HCT116 (cell line): ENCODE measurements at regions not wholly inside any gene's neighbourhood (a gene's known extent, or its start where the extent isn't known, plus 50 kb on each side); places are given as distances from the start of the nearest gene placed in this dataset.

Source experiments
- ATAC-seq: fragments of 200-7000 bp; cut with Tn5 transposase; 2 replicates; pipeline ENCODE4 v1.9.1; 2020; ENCODE audit warnings: mild to moderate bottlenecking, moderate library complexity
- BruUV-seq: library from RNA; stranded (reverse); fragments of 400-500 nt; replicated peaks from 2 replicates; lab custom pipeline; 2021; lab: Mats Ljungman, UMichigan
- CTCF ChIA-PET: fragments of 300-600 bp; sonication (Branson Sonifier 250); formaldehyde crosslinking; loops from one replicate; lab custom pipeline; 2021; ENCODE audit warnings: antibody characterized with exemption; lab: Charles Lee
- POLR2A ChIA-PET: fragments of 300-600, 350-600 bp; sonication (Branson Sonifier 250); formaldehyde crosslinking; loops from one replicate; lab custom pipeline; 2021; ENCODE audit warnings: antibody characterized with exemption; lab: Charles Lee
- RAD21 ChIA-PET, 2 experiments: fragments of 300-600 bp; sonication (Branson Sonifier 250); formaldehyde crosslinking; loops; one replicate each; lab custom pipeline; 2023; ENCODE audit warnings: low total read pairs in 2 of 2; ENCODE audit not compliant: uncharacterized antibody in 2 of 2, unreplicated experiment in 2 of 2, low non-redundant PET in 1 of 2; lab: Charles Lee
- DNase-seq: peaks from one replicate; pipeline ENCODE4 v3.0.0-alpha.2; 2010; ENCODE audit warnings: low read depth, low spot score
- H2AFZ ChIP-seq: fragments of 200-600 bp; shearing (Covaris generic), sonication (generic); 2 replicates; pipeline ENCODE4 v1.6.1; 2017; ENCODE audit warnings: low read depth, mixed run types, mixed read lengths, antibody characterized with exemption, low read length; ENCODE audit not compliant: poor library complexity, severe bottlenecking
- H3K27ac ChIP-seq: 2 replicates; pipeline ENCODE4 v1.5.1; 2012; ENCODE audit warnings: low read depth, low read length
- H3K27me3 ChIP-seq: fragments of 200-600 bp; sonication (generic); 2 replicates; pipeline ENCODE4 v1.6.1; 2016; ENCODE audit warnings: mixed run types, low read length, mixed read lengths; ENCODE audit not compliant: insufficient read depth
- H3K36me3 ChIP-seq, 2 experiments: fragments of 200-500 bp in 1 of 2; fragments of 200-600 bp in 1 of 2; sonication (Bioruptor generic) in 1 of 2; sonication (generic) in 1 of 2; 2 replicates each; pipeline versions ENCODE4 v1.5.1 to v1.6.1; 2014 to 2016; ENCODE audit warnings: low read length in 2 of 2, inconsistent platforms in 1 of 2, mixed read lengths in 1 of 2, mixed run types in 1 of 2; ENCODE audit not compliant: insufficient read depth in 2 of 2, control insufficient read depth in 1 of 2
- H3K4me1 ChIP-seq, 2 experiments: fragments of 200-600 bp in 1 of 2; sonication (generic) in 1 of 2; 2 replicates each; pipeline versions ENCODE4 v1.5.1 to v1.6.1; 2012 to 2017; ENCODE audit warnings: low read length in 2 of 2, inconsistent platforms in 1 of 2, mild to moderate bottlenecking in 1 of 2, mixed read lengths in 1 of 2, mixed run types in 1 of 2, moderate library complexity in 1 of 2; ENCODE audit not compliant: insufficient read depth in 2 of 2, control insufficient read depth in 1 of 2
- H3K4me2 ChIP-seq: fragments of 200-600 bp; sonication (generic); 2 replicates; pipeline ENCODE4 v1.6.1; 2017; ENCODE audit warnings: mixed run types, low read length, mixed read lengths
- H3K4me3 ChIP-seq, 2 experiments: fragments of 200-600 bp in 1 of 2; sonication (generic) in 1 of 2; replicated peaks in 1 of 2; 2 replicates each; pipeline ENCODE4 v1.5.1; 2011 to 2016; ENCODE audit warnings: low read length in 2 of 2, control low read depth in 1 of 2, low read depth in 1 of 2, mild to moderate bottlenecking in 1 of 2, mixed read lengths in 1 of 2, mixed run types in 1 of 2
- H3K79me2 ChIP-seq: fragments of 200-600 bp; sonication (generic); 2 replicates; pipeline ENCODE4 v1.6.1; 2017; ENCODE audit warnings: mild to moderate bottlenecking, mixed run types, low read length, moderate library complexity, mixed read lengths; ENCODE audit not compliant: insufficient read depth
- H3K9ac ChIP-seq: fragments of 200-600 bp; sonication (generic); 2 replicates; pipeline ENCODE4 v1.6.1; 2016; ENCODE audit warnings: low read length, mixed read lengths
- H3K9me2 ChIP-seq: fragments of 200-600 bp; sonication (generic), shearing (Covaris generic); 2 replicates; pipeline ENCODE4 v1.6.1; 2017; ENCODE audit warnings: mixed run types, mild to moderate bottlenecking, moderate library complexity; ENCODE audit not compliant: insufficient read depth
- H3K9me3 ChIP-seq, 2 experiments: fragments of 200-500 bp in 1 of 2; fragments of 200-600 bp in 1 of 2; sonication (Bioruptor generic) in 1 of 2; sonication (generic) in 1 of 2; 2 replicates each; pipeline ENCODE4 v1.6.1; 2014 to 2017; ENCODE audit warnings: low read length in 2 of 2, mixed read lengths in 2 of 2, inconsistent platforms in 1 of 2, low read depth in 1 of 2, mild to moderate bottlenecking in 1 of 2, mixed run types in 1 of 2, moderate library complexity in 1 of 2; ENCODE audit not compliant: control insufficient read depth in 1 of 2, insufficient read depth in 1 of 2
- H4K20me1 ChIP-seq: fragments of 200-600 bp; sonication (generic), shearing (Covaris generic); 2 replicates; pipeline ENCODE4 v1.6.1; 2017; ENCODE audit warnings: mixed run types, mild to moderate bottlenecking, moderate library complexity; ENCODE audit not compliant: insufficient read depth
- CBX3 ChIP-seq: IDR thresholded peaks from 2 replicates; pipeline ENCODE4 v1.6.1; 2012; ENCODE audit warnings: low read depth
- CEBPB ChIP-seq: IDR thresholded peaks from 2 replicates; pipeline ENCODE4 v1.6.1; 2012; ENCODE audit warnings: low read depth
- EGR1 ChIP-seq: IDR thresholded peaks from 2 replicates; pipeline ENCODE4 v1.6.1; 2012; ENCODE audit warnings: low read depth
- ELF1 ChIP-seq: IDR thresholded peaks from 2 replicates; pipeline ENCODE4 v1.6.1; 2012; ENCODE audit warnings: low read depth, borderline replicate concordance
- EZH2 ChIP-seq: fragments of 200-600 bp; sonication (generic); IDR thresholded peaks from 2 replicates; pipeline ENCODE4 v1.6.1; 2017; ENCODE audit warnings: antibody characterized with exemption, mixed run types
- EZH2phosphoT487 ChIP-seq: fragments of 200-600 bp; IDR thresholded peaks from 2 replicates; pipeline ENCODE4 v1.6.1; 2018; ENCODE audit warnings: antibody characterized with exemption, borderline replicate concordance
- FOSL1 ChIP-seq: IDR thresholded peaks from 2 replicates; pipeline ENCODE4 v1.6.1; 2012; ENCODE audit warnings: low read depth
- JUND ChIP-seq: IDR thresholded peaks from 2 replicates; pipeline ENCODE4 v1.6.1; 2012
- POLR2A ChIP-seq: IDR thresholded peaks from 2 replicates; pipeline ENCODE4 v1.7.0; 2011; ENCODE audit warnings: borderline replicate concordance; ENCODE audit not compliant: insufficient read depth, insufficient read length; ENCODE audit errors: extremely low read depth
- POLR2AphosphoS5 ChIP-seq: IDR thresholded peaks from 2 replicates; pipeline ENCODE4 v1.6.1; 2011; ENCODE audit warnings: mild to moderate bottlenecking, low read depth, low read length, moderate library complexity
- REST ChIP-seq: IDR thresholded peaks from 2 replicates; pipeline ENCODE4 v1.6.1; 2012; ENCODE audit warnings: low read depth
- SIN3A ChIP-seq: IDR thresholded peaks from 2 replicates; pipeline ENCODE4 v1.6.1; 2012; ENCODE audit warnings: low read depth
- SP1 ChIP-seq: IDR thresholded peaks from 2 replicates; pipeline ENCODE4 v1.6.1; 2012; ENCODE audit warnings: low read depth
- TCF7L2 ChIP-seq: IDR thresholded peaks from 2 replicates; pipeline ENCODE4 v1.7.0; 2011; ENCODE audit warnings: borderline replicate concordance, inconsistent platforms; ENCODE audit not compliant: insufficient read depth, insufficient read length; ENCODE audit errors: extremely low read depth
- ZFX ChIP-seq: fragments of 450-650 bp; IDR thresholded peaks from 2 replicates; pipeline ENCODE4 v1.6.1; 2017
- intact Hi-C: fragments of 100-400 bp; cut with micrococcal nuclease; formaldehyde crosslinking; loops from 2 replicates; pipeline ENCODE4 v1.10.0; 2022

- H3K4me2 ChIP-seq: no peak overlapping the region
- DNase-seq: no peak
- no peaks in the 10 kb centered on the region for H3K4me1 ChIP-seq
- H3K27me3 ChIP-seq: no peaks in the 10 kb centered on the region
- BruUV-seq: no TSS peak
- RAD21 ChIA-PET: no interaction called here
- H3K79me2 ChIP-seq: no peaks in the 10 kb centered on the region
- H3K9ac ChIP-seq: no peak overlapping the region
- TF ChIP-seq ZFX: no peak
- TF ChIP-seq EGR1: no peak
- TF ChIP-seq REST: no peak
- TF ChIP-seq POLR2AphosphoS5: no peak
- TF ChIP-seq SIN3A: no peak
- TF ChIP-seq SP1: no peak
- no peak for TF ChIP-seq CEBPB
- no peaks in the 10 kb centered on the region for H3K9me2 ChIP-seq
- H2AFZ ChIP-seq: no peak overlapping the region
- H3K4me3 ChIP-seq: no peak overlapping the region
- H3K27ac ChIP-seq: no peak overlapping the region
- peaks cover 43 to 46% of the 10 kb centered on the region in 2 experiments; a peak in 3 of 4 replicates for H3K9me3 ChIP-seq
- intact Hi-C loops: no loop called here
- no peaks in the 10 kb centered on the region for H3K36me3 ChIP-seq
- CTCF ChIA-PET: no interaction called here
- no peak for ATAC-seq
- no peaks in the 10 kb centered on the region for H4K20me1 ChIP-seq
- POLR2A ChIA-PET: no interaction called here
Measured at GRCh38 chr10:105993609-105994008, 1170.9 kb downstream of the SORCS1 start.

- POLR2A ChIA-PET: no interaction called here
- BruUV-seq: no TSS peak
- no peak for TF ChIP-seq CBX3
- TF ChIP-seq REST: no peak
- TF ChIP-seq CEBPB: no peak
- TF ChIP-seq EZH2phosphoT487: no peak
- no peak for TF ChIP-seq POLR2AphosphoS5
- TF ChIP-seq JUND: no peak
- TF ChIP-seq ZFX: no peak
- TF ChIP-seq EGR1: no peak
- no peak for TF ChIP-seq FOSL1
- no peak for TF ChIP-seq TCF7L2
- no peak for TF ChIP-seq ELF1
- no peak for TF ChIP-seq POLR2A
- TF ChIP-seq EZH2: no peak
Measured at GRCh38 chr10:105992928-105993327, 1171.6 kb downstream of the SORCS1 start.

More at GRCh38 chr10:105992928-105993327, 1171.6 kb downstream of the SORCS1 start:
- H3K27me3 ChIP-seq: no peaks in the 10 kb centered on the region
- no peaks in the 10 kb centered on the region for H3K9me2 ChIP-seq
- DNase-seq (no peak), ATAC-seq (no peak)
- no peak overlapping the region for H2AFZ ChIP-seq
- H3K4me3 ChIP-seq: no peak overlapping the region
- intact Hi-C loops: no loop called here
- peaks cover 40 to 48% of the 10 kb centered on the region in 2 experiments; a peak in 3 of 4 replicates for H3K9me3 ChIP-seq
- ChIA-PET RAD21 (no interaction called here), CTCF (no interaction called here)
- H3K36me3 ChIP-seq: no peaks in the 10 kb centered on the region
- no peaks in the 10 kb centered on the region for H4K20me1 ChIP-seq
- no peak overlapping the region for H3K27ac ChIP-seq
- H3K4me2 ChIP-seq: no peak overlapping the region
- no peaks in the 10 kb centered on the region for H3K79me2 ChIP-seq
- no peak overlapping the region for H3K9ac ChIP-seq
- H3K4me1 ChIP-seq: no peaks in the 10 kb centered on the region
